ENCODE measurements at regions not wholly inside any gene's neighbourhood (a gene's known extent, or its start where the extent isn't known, plus 50 kb on each side); places are given as distances from the start of the nearest gene placed in this dataset.
A peak's percentile ranks its signal among the peaks of the same experiment; 100 is the strongest.

GRCh38 chr7:17184805-17185689, 113.4 kb upstream of the AHR start (continued):
- no peak for TF ChIP-seq AFF4 (CRISPR knock-in tag; IDR thresholded peaks at IDR 0.05)
- no peak for TF ChIP-seq ZNF781 (CRISPR knock-in tag; IDR thresholded peaks at IDR 0.05; ENCODE audit: borderline replicate concordance, not compliant biosample characterization)
- TF ChIP-seq ZBTB37 (CRISPR knock-in tag; IDR thresholded peaks at IDR 0.05): no peak
- no peak for TF ChIP-seq ZNF562 (CRISPR knock-in tag; IDR thresholded peaks at IDR 0.05; ENCODE audit: borderline replicate concordance)
- no peak for TF ChIP-seq KLF13 (CRISPR knock-in tag; IDR thresholded peaks at IDR 0.05)
- no peak for TF ChIP-seq DNMT1 (CRISPR knock-in tag; IDR thresholded peaks at IDR 0.05)
- TF ChIP-seq MTA3 (CRISPR knock-in tag; IDR thresholded peaks at IDR 0.05): no peak
- TF ChIP-seq ZNF484 (CRISPR knock-in tag; IDR thresholded peaks at IDR 0.05; ENCODE audit: borderline replicate concordance, low read depth): no peak
- no peak for TF ChIP-seq ZNF629 (CRISPR knock-in tag; conservative IDR thresholded peaks at IDR 0.05)
- TF ChIP-seq ZNF737 (CRISPR knock-in tag; IDR thresholded peaks at IDR 0.05; ENCODE audit: borderline replicate concordance): no peak
- peak; percentile 65; the same call in 1 of the 2 replicates for TF ChIP-seq ATF1 (CRISPR knock-in tag; IDR thresholded peaks at IDR 0.05)
- TF ChIP-seq ZC3H13 (CRISPR knock-in tag; IDR thresholded peaks at IDR 0.05): no peak
- TF ChIP-seq AKNA (CRISPR knock-in tag; IDR thresholded peaks at IDR 0.05; ENCODE audit: borderline replicate concordance): no peak
- no peak for TF ChIP-seq ZNF678 (CRISPR knock-in tag; IDR thresholded peaks at IDR 0.05)
- peak; percentile 75 for TF ChIP-seq STAT6 (CRISPR knock-in tag; IDR thresholded peaks at IDR 0.05; ENCODE audit: borderline replicate concordance)
- TF ChIP-seq PPARG (CRISPR knock-in tag; conservative IDR thresholded peaks at IDR 0.05): peak; percentile 60; the same call in 1 of the 2 replicates

Measured in HepG2 (cell line).